SU-DHL-6 (cell line): ENCODE measurements at regions not wholly inside any gene's neighbourhood (a gene's known extent, or its start where the extent isn't known, plus 50 kb on each side); places are given as distances from the start of the nearest gene placed in this dataset.

Source experiments
- H2AFZ ChIP-seq: fragments of 200-600 bp; sonication (generic); 2 replicates; pipeline ENCODE4 v1.6.1; 2014; ENCODE audit warnings: low read depth, mild to moderate bottlenecking, moderate library complexity, mixed read lengths, antibody characterized with exemption, low read length; ENCODE audit not compliant: severe bottlenecking
- H3F3A ChIP-seq: fragments of 200-600 bp; shearing (Covaris generic); 2 replicates; pipeline ENCODE4 v1.6.0; 2016; ENCODE audit warnings: antibody characterized with exemption, mild to moderate bottlenecking; ENCODE audit not compliant: insufficient read depth
- H3K27ac ChIP-seq: fragments of 200-600 bp; sonication (generic); 2 replicates; pipeline ENCODE4 v1.5.1; 2016; ENCODE audit warnings: low read depth, mild to moderate bottlenecking, low read length, moderate library complexity, mixed read lengths
- H3K27me3 ChIP-seq: fragments of 200-600 bp; sonication (generic), shearing (Covaris generic); 2 replicates; pipeline ENCODE4 v1.6.0; 2014; ENCODE audit warnings: mild to moderate bottlenecking, low read length
- H3K36me3 ChIP-seq: fragments of 200-600 bp; sonication (generic); 2 replicates; pipeline ENCODE4 v1.6.1; 2014; ENCODE audit warnings: mild to moderate bottlenecking, low read length, mixed read lengths
- H3K4me2 ChIP-seq: fragments of 300-600, 200-600 bp; shearing (Covaris generic), sonication (generic); 2 replicates; pipeline ENCODE4 v1.6.0; 2014; ENCODE audit warnings: low read length, low read depth, mild to moderate bottlenecking; ENCODE audit not compliant: poor library complexity, severe bottlenecking
- H3K4me3 ChIP-seq: fragments of 200-600 bp; sonication (generic); 2 replicates; pipeline ENCODE4 v1.5.1; 2014; ENCODE audit warnings: antibody characterized with exemption, low read length, mild to moderate bottlenecking, mixed read lengths; ENCODE audit not compliant: insufficient read depth, poor library complexity, severe bottlenecking
- H3K79me2 ChIP-seq: fragments of 200-600 bp; sonication (generic); 2 replicates; pipeline ENCODE4 v1.6.1; 2014; ENCODE audit warnings: mild to moderate bottlenecking, low read length, moderate library complexity; ENCODE audit not compliant: insufficient read depth
- H3K9ac ChIP-seq: fragments of 200-600 bp; sonication (generic); 2 replicates; pipeline ENCODE4 v1.7.0; 2014; ENCODE audit warnings: mild to moderate bottlenecking, low read length
- H3K9me2 ChIP-seq: fragments of 200-600 bp; sonication (generic); replicated peaks from 2 replicates; pipeline ENCODE4 v1.6.1; 2014; ENCODE audit warnings: low read length; ENCODE audit not compliant: insufficient read depth
- H3K9me3 ChIP-seq: fragments of 200-600 bp; sonication (generic); 2 replicates; pipeline ENCODE4 v1.6.1; 2014; ENCODE audit warnings: low read length, mixed read lengths; ENCODE audit not compliant: insufficient read depth
- H4K20me1 ChIP-seq: fragments of 200-600 bp; sonication (generic); 2 replicates; pipeline ENCODE4 v1.6.1; 2014; ENCODE audit warnings: low read depth, mild to moderate bottlenecking, antibody characterized with exemption, low read length, moderate library complexity, mixed read lengths
- EZH2phosphoT487 ChIP-seq: fragments of 200-600 bp; sonication (generic), shearing (Covaris generic); conservative IDR thresholded peaks from 2 replicates; pipeline ENCODE4 v1.6.1; 2018; ENCODE audit warnings: mild to moderate bottlenecking, antibody characterized with exemption, low read length, moderate library complexity, mixed read lengths
- TF ChIP-seq, protein P1 (sequence below): fragments of 200-600 bp; sonication (generic); IDR thresholded peaks from one replicate; pipeline ENCODE4 v1.5.1; 2017; ENCODE audit warnings: antibody characterized with exemption, mild to moderate bottlenecking, low read length, moderate library complexity; ENCODE audit not compliant: insufficient read depth, poor library complexity, severe bottlenecking

DNA sequence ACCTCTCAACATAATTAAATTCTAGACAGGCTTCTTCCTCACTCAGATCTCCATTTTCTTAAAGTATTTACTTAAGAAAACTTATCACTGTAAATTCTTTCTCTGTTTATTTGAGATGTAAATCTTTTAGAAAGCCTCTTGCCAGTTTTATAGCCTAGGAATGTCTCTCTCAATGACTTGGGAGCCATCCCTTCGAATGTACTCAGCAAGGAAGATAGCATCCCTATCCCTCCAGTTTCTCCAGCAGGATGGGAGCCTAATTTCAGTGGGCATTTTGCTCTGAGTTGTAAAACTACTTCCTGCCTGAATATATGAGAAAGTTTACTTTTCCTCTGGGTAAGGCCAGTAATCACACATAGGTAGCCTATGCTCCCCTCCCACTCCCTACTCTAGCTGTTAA lies 558.5 kb upstream of the ARRDC3 start:
- Histone ChIP-seq H3K36me3 (no peaks in the 10 kb centered on the region), H3K4me2 (no peak overlapping the region), H3K27ac (no peak overlapping the region), H3K9me3 (no peaks in the 10 kb centered on the region), H3F3A (no peaks in the 10 kb centered on the region), H2AFZ (no peak overlapping the region), H3K9me2 (no peaks in the 10 kb centered on the region), H3K4me3 (no peak overlapping the region), H3K9ac (no peak overlapping the region), H4K20me1 (no peaks in the 10 kb centered on the region), H3K79me2 (no peaks in the 10 kb centered on the region), H3K27me3 (no peaks in the 10 kb centered on the region)
- TF ChIP-seq EZH2phosphoT487 = no peak
- TF ChIP-seq, protein P1, sequence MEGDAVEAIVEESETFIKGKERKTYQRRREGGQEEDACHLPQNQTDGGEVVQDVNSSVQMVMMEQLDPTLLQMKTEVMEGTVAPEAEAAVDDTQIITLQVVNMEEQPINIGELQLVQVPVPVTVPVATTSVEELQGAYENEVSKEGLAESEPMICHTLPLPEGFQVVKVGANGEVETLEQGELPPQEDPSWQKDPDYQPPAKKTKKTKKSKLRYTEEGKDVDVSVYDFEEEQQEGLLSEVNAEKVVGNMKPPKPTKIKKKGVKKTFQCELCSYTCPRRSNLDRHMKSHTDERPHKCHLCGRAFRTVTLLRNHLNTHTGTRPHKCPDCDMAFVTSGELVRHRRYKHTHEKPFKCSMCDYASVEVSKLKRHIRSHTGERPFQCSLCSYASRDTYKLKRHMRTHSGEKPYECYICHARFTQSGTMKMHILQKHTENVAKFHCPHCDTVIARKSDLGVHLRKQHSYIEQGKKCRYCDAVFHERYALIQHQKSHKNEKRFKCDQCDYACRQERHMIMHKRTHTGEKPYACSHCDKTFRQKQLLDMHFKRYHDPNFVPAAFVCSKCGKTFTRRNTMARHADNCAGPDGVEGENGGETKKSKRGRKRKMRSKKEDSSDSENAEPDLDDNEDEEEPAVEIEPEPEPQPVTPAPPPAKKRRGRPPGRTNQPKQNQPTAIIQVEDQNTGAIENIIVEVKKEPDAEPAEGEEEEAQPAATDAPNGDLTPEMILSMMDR = no peak

DNA sequence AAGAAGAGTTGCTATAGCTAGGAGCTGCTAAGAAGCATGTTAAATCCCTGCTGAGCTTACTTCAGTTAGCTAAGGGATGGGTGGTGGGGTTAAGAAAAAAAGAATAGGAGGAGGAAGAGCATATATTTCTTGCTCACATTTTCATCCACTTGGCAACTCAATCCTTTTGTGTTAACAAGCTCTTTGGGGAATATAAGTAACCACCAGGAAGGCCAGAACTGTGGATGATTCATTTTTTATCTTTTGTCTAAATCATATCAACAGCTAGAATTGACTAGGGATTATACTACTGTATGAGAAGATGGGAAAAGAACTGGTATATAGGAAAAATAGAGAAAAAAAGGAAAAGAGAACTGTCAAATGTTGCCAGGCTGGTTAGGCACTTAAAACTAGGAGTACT lies 555.3 kb upstream of the ARRDC3 start:
- no peak overlapping the region for H3K9ac ChIP-seq
- no peaks in the 10 kb centered on the region for H3F3A ChIP-seq
- H3K36me3 ChIP-seq = no peaks in the 10 kb centered on the region
- H3K27me3 ChIP-seq = no peaks in the 10 kb centered on the region
- no peaks in the 10 kb centered on the region for H3K9me2 ChIP-seq
- H4K20me1 ChIP-seq = no peaks in the 10 kb centered on the region
- no peak overlapping the region for H2AFZ ChIP-seq
- H3K4me2 ChIP-seq = no peak overlapping the region
- TF ChIP-seq, protein P1 = no peak
- TF ChIP-seq EZH2phosphoT487 = no peak
- no peaks in the 10 kb centered on the region for H3K79me2 ChIP-seq
- no peaks in the 10 kb centered on the region for H3K9me3 ChIP-seq
- H3K4me3 ChIP-seq = no peak overlapping the region
- H3K27ac ChIP-seq = no peak overlapping the region

GRCh38 chr5:91937121-91937520 lies 554.0 kb upstream of the ARRDC3 start:
- H3K27ac ChIP-seq = no peak overlapping the region

More at GRCh38 chr5:91937121-91937520, 554.0 kb upstream of the ARRDC3 start:
- Histone ChIP-seq H3K4me2 (no peak overlapping the region), H3F3A (no peaks in the 10 kb centered on the region), H3K36me3 (no peaks in the 10 kb centered on the region), H3K9ac (no peak overlapping the region), H3K4me3 (no peak overlapping the region), H4K20me1 (no peaks in the 10 kb centered on the region), H2AFZ (no peak overlapping the region), H3K9me3 (no peaks in the 10 kb centered on the region), H3K79me2 (no peaks in the 10 kb centered on the region), H3K27me3 (no peaks in the 10 kb centered on the region), H3K9me2 (no peaks in the 10 kb centered on the region)
- TF ChIP-seq, protein P1 = no peak
- TF ChIP-seq EZH2phosphoT487 = no peak
